Tongue (tissue), 1 donor: ENCODE measurements at regions not wholly inside any gene's neighbourhood (a gene's known extent, or its start where the extent isn't known, plus 50 kb on each side); places are given as distances from the start of the nearest gene placed in this dataset.
A peak's percentile ranks its signal among the peaks of the same experiment; 100 is the strongest.

Experiments
- DNase-seq: peaks from one replicate; pipeline ENCODE4 v3.0.0-alpha.2; 2015

DNA sequence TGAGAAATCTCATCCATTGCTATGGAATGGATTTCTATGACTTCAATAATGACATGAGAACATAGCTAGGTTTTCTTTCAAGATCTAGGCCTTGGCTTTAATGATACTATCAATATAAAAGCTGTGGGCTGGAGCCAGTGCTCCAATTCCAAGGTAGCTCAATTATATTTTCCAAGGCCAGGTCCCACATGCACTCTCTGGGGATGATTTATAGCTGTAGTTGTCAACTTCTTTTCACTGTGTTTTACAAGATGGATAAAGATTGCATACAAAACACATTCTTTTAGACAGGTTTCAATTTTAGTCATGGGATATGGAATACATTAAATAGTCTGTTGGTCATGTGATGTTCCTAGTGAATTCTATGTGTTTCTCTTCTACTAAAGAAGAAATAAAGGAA lies 156.7 kb downstream of the DCAF12L1 start:
- DNase-seq: no peak

- peak; percentile 34 for DNase-seq
These were observed 157.9 kb downstream of the DCAF12L1 start for GRCh38 chrX:126394681-126395080.

DNA sequence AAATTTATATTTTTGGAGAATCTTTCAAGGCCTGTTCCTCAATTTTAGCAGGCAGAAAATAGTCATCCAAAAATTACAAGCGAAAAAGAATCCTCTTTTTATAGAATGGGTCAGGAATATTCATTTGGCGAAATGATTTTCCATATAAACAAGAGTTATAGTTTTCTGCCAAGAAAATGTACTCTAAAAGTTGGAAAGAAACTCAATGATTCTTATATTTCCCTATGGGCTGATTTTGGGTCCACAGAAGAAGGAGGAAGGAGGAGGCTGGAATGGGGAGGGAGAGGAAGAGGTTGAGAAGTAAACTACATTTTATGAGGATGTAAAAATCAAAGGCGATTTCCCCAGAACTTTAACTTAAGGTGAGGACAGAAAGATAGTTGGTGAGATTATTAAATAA lies 159.3 kb downstream of the DCAF12L1 start:
- DNase-seq: peak; percentile 23

DNA sequence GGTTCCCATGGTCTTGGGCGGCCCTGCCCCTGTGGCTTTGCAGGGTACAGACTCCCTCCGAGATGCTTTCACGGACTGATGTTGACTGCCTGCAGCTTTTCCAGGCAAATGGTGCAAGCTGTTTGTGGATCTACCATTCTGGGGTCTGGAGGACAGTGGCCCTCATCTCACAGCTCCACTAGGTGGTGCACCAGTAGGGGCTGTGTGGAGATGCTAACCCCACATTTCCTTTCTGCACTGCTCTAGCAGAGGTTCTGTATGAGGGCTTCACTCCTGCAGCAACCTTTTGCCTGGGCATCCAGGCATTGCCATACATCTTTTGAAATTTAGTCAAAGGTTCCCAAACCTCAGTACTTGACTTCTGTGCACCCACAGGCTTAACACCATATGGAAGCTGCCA lies 176.1 kb downstream of the DCAF12L1 start:
- no peak for DNase-seq

DNA sequence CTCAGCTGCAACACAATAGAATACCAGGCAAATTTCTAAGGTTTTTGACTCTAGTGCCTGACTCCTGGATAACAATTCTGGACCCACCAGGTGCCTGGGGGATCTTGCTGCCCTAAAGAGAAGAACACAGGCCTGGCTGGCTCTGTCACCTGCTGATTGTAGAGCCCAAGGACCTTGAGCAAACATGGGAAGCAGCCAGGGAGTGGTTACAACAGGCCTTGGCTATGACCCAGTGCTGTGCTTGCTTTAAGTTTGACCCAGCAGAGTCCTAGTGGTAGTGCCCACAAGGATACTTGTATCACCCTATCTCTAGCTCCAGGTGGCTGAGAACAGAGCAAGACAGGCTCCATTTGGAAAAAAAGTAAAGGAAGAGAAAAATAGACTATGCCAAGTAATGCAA lies 176.8 kb upstream of the DCAF12L2 start:
- no peak for DNase-seq

DNA sequence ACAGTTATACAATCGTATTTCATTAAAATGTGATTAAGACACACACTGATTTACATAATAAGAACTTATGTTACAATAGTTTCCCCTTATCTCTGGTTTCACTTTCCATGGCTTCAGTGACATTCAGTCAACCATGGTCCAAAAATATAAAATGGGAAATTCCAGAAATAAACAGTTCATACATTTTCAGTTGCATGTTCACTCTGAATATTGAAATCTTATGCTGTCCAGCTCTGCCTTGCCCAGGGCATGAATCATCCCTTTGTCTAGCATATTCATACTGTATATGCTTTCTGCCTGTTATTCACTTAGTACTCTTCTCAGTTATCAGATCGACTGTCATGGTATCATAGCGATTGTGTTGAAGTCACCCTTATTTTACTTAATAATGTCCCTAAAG lies 173.8 kb upstream of the DCAF12L2 start:
- no peak for DNase-seq

DNA sequence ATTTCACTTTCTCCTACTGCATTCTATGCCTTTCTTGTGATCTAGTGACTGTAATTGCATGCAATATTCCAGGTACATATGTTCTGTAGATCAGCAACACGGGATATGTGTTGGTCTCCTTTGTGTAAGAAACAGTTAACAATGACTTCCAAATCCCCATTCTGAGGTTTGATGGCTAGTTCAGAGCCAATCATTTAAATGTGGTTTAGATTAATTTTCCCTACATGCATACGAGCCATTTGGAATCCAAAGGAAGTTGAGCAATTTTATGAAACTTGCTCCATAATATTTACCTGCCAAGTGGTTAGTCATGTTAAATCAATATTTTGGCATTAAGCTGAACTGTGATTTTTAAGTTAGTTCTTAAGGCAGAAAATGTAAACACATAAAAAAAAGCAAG lies 172.8 kb upstream of the DCAF12L2 start:
- peak; percentile 51 for DNase-seq

DNA sequence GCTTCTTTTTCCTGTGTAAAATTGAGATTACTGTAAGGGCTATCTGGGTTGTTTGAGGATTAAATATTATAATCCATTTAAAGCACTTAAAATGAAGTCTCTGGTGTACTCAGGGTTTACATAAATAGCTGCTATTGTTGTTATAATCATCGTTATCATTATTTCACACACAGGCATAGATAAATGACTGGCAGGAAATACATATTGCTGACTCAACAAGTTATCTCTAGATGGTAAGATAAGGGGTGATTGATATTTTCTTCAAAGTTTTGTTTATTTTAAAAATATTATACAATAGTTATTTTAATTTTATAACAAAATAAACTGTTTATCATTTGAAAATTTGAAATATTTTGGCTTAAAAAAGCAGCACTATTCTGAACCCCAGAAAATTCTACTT lies 134.3 kb upstream of the DCAF12L2 start:
- DNase-seq: no peak

DNA sequence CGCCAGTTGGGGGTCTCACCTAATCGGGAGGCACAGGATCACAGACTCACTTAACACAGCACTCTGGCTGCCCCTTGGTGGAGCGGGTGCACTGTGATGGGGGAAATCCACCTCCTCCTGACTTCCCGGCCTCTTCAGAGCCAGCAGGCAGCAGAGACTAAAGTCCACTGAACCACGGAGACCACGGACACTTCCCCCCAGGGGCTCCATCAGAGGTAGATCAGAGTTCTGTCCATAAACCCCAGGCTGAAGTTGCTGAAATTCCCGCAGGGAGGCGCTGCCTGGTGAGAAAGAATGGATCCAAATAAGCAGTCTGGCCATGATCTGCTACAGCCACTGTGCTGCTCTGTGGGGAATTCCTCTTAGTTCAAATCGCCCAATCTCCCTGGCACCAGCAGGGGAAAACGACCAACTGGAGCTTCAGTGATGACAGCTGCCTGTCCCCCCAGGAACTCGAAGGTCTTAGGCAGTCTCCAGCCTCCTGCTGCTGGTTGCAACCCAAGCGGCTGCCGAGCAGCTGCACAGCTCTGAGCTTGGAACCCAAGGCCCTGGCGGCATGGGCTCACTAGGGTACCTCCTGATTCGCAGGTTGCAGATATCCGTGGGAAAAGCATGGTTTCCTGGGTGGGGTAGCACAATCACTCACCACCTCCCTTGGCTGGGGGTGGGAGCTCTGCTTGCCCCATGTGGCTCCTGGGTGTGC lies 106.9 kb upstream of the DCAF12L2 start:
- no peak for DNase-seq

GRCh38 chrX:126265116-126265515 lies 99.0 kb upstream of the DCAF12L2 start:
- DNase-seq: peak; percentile 31

DNA sequence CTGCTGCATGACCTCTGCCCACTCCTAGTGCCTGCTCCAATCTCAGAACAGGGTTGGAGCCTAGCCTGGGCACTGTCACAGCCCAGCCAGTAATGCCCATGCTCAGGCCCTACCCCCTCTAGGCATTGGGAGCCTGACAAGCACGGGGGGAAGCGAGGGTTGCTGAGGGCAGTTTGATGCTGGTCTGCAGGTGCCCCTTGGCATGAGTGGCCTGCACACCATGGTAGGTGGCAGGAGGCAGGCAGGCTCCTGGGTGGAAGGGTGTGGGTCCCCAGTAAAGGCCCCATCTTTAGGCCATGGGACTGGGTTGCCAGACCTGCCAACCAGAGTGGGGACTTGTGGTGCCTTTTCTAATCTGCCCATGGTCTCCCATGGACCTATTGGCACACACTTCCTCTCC lies 72.1 kb upstream of the DCAF12L2 start:
- no peak for DNase-seq

DNA sequence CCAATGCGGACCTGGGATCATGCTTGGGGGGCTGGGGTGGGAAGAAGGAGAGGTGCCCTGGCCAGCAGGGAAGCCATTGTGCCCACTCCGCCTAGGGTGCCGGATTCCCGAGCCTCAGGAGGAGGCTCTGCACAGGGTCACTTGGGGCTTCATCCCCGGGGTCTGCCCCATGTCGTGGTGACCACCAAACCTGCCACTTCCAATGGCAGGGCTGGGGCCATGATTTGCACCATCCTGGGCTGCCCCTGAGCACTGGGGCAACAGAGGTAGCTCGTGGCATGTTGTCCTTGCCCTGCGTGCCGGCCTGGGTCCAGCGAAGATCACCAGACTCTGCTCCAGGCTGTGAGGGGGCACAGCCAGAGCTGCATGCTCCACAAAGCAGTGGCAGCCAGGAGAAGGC lies 71.4 kb upstream of the DCAF12L2 start:
- DNase-seq: no peak
